ENCODE measurements at regions not wholly inside any gene's neighbourhood (a gene's known extent, or its start where the extent isn't known, plus 50 kb on each side); places are given as distances from the start of the nearest gene placed in this dataset.

GRCh38 chr1:80367058-80367457 is 1360.5 kb upstream of the ADGRL4 start:
- WGBS, 5 donors, result 82 to 94% (median 83%) methylated on average over 3 of the region's 3 CpGs
- H3K9me3 ChIP-seq, result peaks cover 0 to 5% (median 0%) of the 10 kb centered on the region in 8 donors

GRCh38 chr1:80365359-80366021 is 1359.0 kb upstream of the ADGRL4 start:
- no peak for TF ChIP-seq POLR2AphosphoS5 (IDR thresholded peaks at IDR 0.05)
- no peak for TF ChIP-seq POLR2A (IDR thresholded peaks at IDR 0.05)
- TF ChIP-seq, protein P1, sequence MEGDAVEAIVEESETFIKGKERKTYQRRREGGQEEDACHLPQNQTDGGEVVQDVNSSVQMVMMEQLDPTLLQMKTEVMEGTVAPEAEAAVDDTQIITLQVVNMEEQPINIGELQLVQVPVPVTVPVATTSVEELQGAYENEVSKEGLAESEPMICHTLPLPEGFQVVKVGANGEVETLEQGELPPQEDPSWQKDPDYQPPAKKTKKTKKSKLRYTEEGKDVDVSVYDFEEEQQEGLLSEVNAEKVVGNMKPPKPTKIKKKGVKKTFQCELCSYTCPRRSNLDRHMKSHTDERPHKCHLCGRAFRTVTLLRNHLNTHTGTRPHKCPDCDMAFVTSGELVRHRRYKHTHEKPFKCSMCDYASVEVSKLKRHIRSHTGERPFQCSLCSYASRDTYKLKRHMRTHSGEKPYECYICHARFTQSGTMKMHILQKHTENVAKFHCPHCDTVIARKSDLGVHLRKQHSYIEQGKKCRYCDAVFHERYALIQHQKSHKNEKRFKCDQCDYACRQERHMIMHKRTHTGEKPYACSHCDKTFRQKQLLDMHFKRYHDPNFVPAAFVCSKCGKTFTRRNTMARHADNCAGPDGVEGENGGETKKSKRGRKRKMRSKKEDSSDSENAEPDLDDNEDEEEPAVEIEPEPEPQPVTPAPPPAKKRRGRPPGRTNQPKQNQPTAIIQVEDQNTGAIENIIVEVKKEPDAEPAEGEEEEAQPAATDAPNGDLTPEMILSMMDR (IDR thresholded peaks at IDR 0.05 in 8 of 11, conservative IDR thresholded peaks at IDR 0.05 in 3 of 11), result no peak
- H3K9me3 ChIP-seq, result peaks cover 0 to 5% (median 0%) of the 10 kb centered on the region in 8 donors
- no peak for DNase-seq
- no peak overlapping the region for H3K27ac ChIP-seq
- no peaks in the 10 kb centered on the region for H3K4me1 ChIP-seq
- WGBS, 5 donors, result 79 to 83% (median 82%) methylated on average over 5 of the region's 5 CpGs
- no peaks in the 10 kb centered on the region for H3K27me3 ChIP-seq (replicated peaks in 1 of 7)
- intact Hi-C loops (cut with DNase I; ENCODE audit: low total_unique reads), result no loop called here
- H3K36me3 ChIP-seq, result no peaks in the 10 kb centered on the region
- H3K4me3 ChIP-seq, result no peak overlapping the region

More at GRCh38 chr1:80367058-80367457, 1360.5 kb upstream of the ADGRL4 start:
- Histone ChIP-seq H3K27me3 (replicated peaks in 1 of 7) (no peaks in the 10 kb centered on the region), H3K27ac (no peak overlapping the region), H3K4me3 (no peak overlapping the region), H3K36me3 (no peaks in the 10 kb centered on the region), H3K4me1 (no peaks in the 10 kb centered on the region)
- intact Hi-C loops (cut with DNase I; ENCODE audit: low total_unique reads), result no loop called here
- TF ChIP-seq POLR2AphosphoS5 (IDR thresholded peaks at IDR 0.05) (no peak), POLR2A (IDR thresholded peaks at IDR 0.05) (no peak)
- TF ChIP-seq, protein P1 (IDR thresholded peaks at IDR 0.05 in 8 of 11, conservative IDR thresholded peaks at IDR 0.05 in 3 of 11), result no peak
- DNase-seq, result no peak

DNA sequence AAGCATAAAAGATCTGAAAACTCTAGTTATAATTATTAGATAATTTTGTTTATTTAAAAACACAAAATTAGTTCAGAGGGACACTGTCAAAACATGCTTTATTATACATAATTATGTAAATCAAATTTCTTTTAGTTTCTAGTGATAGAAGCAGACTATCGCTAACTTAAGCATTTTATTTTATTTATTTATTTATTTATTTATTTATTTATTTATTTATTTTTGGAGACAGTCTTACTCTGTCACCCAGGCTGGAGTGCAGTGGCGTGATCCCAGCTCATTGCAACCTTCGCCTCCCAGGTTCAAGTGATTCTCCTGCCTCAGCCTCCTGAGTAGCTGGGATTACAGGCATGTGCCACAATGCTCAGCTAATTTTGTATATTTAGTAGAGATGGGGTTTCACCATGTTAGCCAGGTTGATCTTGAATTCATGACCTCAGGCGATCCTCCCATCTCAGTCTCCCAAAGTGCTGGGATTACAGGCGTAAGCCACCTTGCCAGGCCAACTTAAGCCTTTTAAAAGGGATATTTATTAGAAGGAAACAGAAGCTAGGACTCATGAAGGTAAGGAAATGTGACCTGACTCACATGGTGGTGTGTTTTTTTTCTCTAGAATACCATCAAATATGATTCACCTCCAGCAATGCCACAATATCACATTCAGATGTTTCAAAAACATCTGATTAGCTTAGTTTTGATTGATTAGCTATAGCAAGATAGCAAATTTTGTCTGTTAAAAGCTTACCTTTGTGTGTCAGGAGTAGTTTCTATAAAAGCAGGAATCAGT is 1357.4 kb upstream of the ADGRL4 start:
- Histone ChIP-seq H3K27me3 (replicated peaks in 1 of 7) (no peaks in the 10 kb centered on the region), H3K36me3 (no peaks in the 10 kb centered on the region), H3K27ac (no peak overlapping the region), H3K9me3 (peaks cover 0 to 5% (median 0%) of the 10 kb centered on the region in 8 donors), H3K4me3 (no peak overlapping the region), H3K4me1 (no peaks in the 10 kb centered on the region)
- DNase-seq, result no peak
- TF ChIP-seq POLR2A (IDR thresholded peaks at IDR 0.05), result no peak
- TF ChIP-seq POLR2AphosphoS5 (IDR thresholded peaks at IDR 0.05), result no peak
- TF ChIP-seq, protein P1 (IDR thresholded peaks at IDR 0.05 in 8 of 11, conservative IDR thresholded peaks at IDR 0.05 in 3 of 11), result no peak
- 90 to 96% (median 91%) methylated on average over 5 of the region's 5 CpGs for WGBS, 5 donors
- intact Hi-C loops (cut with DNase I; ENCODE audit: low total_unique reads), result no loop called here

DNA sequence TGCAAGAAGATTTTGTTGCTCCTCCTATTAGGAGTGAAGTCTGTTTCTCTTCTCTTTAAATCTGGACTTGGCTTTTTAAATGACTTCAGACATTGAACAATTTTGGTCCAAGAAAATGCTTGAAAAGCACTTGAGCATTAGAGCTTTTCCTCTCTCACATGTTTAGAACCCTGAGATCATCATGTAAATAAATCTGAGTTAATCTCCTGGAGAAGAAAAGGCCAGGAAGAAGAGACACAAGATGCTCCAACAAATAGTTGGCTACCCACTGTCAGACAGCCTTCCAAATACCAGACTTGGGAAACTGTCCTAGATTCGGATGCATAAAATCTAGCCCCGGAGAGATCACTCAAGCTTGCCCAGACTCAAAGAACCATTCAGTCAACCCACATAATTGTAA is 1353.1 kb upstream of the ADGRL4 start:
- WGBS, 5 donors, result 75 to 95% (median 84%) methylated on average over 2 of the region's 2 CpGs
- no peak overlapping the region for H3K4me3 ChIP-seq
- H3K27me3 ChIP-seq (replicated peaks in 1 of 7), result no peaks in the 10 kb centered on the region
- intact Hi-C loops (cut with DNase I; ENCODE audit: low total_unique reads), result no loop called here
- H3K27ac ChIP-seq, result no peak overlapping the region
- H3K4me1 ChIP-seq, result no peaks in the 10 kb centered on the region
- TF ChIP-seq, protein P1 (IDR thresholded peaks at IDR 0.05 in 8 of 11, conservative IDR thresholded peaks at IDR 0.05 in 3 of 11), result no peak
- no peak for TF ChIP-seq POLR2A (IDR thresholded peaks at IDR 0.05)
- TF ChIP-seq POLR2AphosphoS5 (IDR thresholded peaks at IDR 0.05), result no peak
- H3K36me3 ChIP-seq, result no peaks in the 10 kb centered on the region
- no peak for DNase-seq
- peaks cover 0 to 5% (median 0%) of the 10 kb centered on the region in 8 donors for H3K9me3 ChIP-seq
